ENCODE measurements at regions not wholly inside any gene's neighbourhood (a gene's known extent, or its start where the extent isn't known, plus 50 kb on each side); places are given as distances from the start of the nearest gene placed in this dataset.

DNA sequence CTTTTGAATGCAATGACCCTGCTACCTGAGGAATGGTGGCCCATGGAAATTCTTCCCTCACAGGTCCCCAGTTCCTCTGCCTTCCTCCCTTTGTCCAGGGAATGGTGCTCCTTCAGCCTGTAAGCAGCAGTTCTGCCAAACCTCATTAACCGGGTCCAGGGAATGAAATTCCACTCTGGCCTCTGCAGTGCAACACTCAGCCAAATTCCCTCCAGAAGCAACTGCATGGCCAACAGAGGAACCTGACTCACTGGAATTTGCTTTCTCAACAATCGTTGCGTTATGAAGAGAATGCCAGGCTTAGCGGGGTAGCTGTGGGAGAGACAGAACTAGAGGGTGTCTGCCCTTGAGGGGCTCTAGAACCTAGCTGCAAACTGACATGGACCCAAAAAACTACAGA is 449.4 kb upstream of the PROK2 start:
- TF ChIP-seq POLR2AphosphoS5 (IDR thresholded peaks at IDR 0.05; ENCODE audit: low read depth) (no peak), CTCF (conservative IDR thresholded peaks at IDR 0.05; ENCODE audit: low read depth in 2 of 2) (no peak), ZNF114 (CRISPR knock-in tag; IDR thresholded peaks at IDR 0.05) (no peak), CREB1 (CRISPR knock-in tag; IDR thresholded peaks at IDR 0.05; ENCODE audit: low read depth) (no peak), EZH2 (IDR thresholded peaks at IDR 0.05; ENCODE audit: low read depth, unreplicated experiment) (no peak), JUNB (IDR thresholded peaks at IDR 0.05; ENCODE audit: unreplicated experiment) (no peak), EZH2phosphoT487 (IDR thresholded peaks at IDR 0.05; ENCODE audit: unreplicated experiment) (no peak)
- TF ChIP-seq, protein P1, sequence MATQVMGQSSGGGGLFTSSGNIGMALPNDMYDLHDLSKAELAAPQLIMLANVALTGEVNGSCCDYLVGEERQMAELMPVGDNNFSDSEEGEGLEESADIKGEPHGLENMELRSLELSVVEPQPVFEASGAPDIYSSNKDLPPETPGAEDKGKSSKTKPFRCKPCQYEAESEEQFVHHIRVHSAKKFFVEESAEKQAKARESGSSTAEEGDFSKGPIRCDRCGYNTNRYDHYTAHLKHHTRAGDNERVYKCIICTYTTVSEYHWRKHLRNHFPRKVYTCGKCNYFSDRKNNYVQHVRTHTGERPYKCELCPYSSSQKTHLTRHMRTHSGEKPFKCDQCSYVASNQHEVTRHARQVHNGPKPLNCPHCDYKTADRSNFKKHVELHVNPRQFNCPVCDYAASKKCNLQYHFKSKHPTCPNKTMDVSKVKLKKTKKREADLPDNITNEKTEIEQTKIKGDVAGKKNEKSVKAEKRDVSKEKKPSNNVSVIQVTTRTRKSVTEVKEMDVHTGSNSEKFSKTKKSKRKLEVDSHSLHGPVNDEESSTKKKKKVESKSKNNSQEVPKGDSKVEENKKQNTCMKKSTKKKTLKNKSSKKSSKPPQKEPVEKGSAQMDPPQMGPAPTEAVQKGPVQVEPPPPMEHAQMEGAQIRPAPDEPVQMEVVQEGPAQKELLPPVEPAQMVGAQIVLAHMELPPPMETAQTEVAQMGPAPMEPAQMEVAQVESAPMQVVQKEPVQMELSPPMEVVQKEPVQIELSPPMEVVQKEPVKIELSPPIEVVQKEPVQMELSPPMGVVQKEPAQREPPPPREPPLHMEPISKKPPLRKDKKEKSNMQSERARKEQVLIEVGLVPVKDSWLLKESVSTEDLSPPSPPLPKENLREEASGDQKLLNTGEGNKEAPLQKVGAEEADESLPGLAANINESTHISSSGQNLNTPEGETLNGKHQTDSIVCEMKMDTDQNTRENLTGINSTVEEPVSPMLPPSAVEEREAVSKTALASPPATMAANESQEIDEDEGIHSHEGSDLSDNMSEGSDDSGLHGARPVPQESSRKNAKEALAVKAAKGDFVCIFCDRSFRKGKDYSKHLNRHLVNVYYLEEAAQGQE (IDR thresholded peaks at IDR 0.05; ENCODE audit: unreplicated experiment) = no peak
- TF ChIP-seq, protein P2, sequence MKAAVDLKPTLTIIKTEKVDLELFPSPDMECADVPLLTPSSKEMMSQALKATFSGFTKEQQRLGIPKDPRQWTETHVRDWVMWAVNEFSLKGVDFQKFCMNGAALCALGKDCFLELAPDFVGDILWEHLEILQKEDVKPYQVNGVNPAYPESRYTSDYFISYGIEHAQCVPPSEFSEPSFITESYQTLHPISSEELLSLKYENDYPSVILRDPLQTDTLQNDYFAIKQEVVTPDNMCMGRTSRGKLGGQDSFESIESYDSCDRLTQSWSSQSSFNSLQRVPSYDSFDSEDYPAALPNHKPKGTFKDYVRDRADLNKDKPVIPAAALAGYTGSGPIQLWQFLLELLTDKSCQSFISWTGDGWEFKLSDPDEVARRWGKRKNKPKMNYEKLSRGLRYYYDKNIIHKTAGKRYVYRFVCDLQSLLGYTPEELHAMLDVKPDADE (IDR thresholded peaks at IDR 0.05) = no peak
